ENCODE measurements at regions not wholly inside any gene's neighbourhood (a gene's known extent, or its start where the extent isn't known, plus 50 kb on each side); places are given as distances from the start of the nearest gene placed in this dataset.

DNA sequence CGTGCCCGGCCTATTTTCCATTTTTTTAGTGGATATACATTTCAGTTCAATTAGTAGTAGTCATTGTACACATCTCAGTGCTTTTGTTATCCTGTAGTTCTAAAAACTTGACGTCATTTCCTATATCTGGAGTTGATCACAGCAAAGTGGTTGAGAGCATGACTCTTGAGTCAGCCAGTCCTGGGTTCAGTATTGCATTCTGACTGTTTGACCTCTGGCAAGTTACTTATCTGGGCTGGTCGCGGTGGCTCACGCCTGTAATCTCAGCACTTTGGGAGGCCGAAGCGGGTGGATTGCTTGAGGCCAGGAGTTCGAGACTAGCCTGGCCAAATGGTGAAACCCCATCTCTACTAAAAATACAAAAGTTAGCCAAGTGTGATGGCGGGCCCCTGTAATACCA is 50.4 kb upstream of the PPM1B start:
- no peak overlapping the region for H3K4me2 ChIP-seq (ENCODE audit: insufficient read depth, insufficient read length, low read length)
- H3K79me1 ChIP-seq (ENCODE audit: insufficient read depth, low read depth, low read length, poor library complexity, severe bottlenecking) = no peaks in the 10 kb centered on the region
- H2BK15ac ChIP-seq (ENCODE audit: low read depth, low read length) = no peak overlapping the region
- no peaks in the 10 kb centered on the region for H3K27me3 ChIP-seq (ENCODE audit: insufficient read depth, low read length)
- no peak overlapping the region for H2BK5ac ChIP-seq (ENCODE audit: insufficient read length, low read length)
- no peak overlapping the region for H3K23ac ChIP-seq (ENCODE audit: insufficient read length, low read depth, low read length)
- no peak overlapping the region for H3K4me3 Mint-ChIP-seq
- no peak overlapping the region for H3K4ac ChIP-seq (ENCODE audit: low read depth, low read length)
- H4K20me1 ChIP-seq (ENCODE audit: control insufficient read depth, insufficient read depth, insufficient read length) = no peaks in the 10 kb centered on the region
- TF ChIP-seq, protein P1, sequence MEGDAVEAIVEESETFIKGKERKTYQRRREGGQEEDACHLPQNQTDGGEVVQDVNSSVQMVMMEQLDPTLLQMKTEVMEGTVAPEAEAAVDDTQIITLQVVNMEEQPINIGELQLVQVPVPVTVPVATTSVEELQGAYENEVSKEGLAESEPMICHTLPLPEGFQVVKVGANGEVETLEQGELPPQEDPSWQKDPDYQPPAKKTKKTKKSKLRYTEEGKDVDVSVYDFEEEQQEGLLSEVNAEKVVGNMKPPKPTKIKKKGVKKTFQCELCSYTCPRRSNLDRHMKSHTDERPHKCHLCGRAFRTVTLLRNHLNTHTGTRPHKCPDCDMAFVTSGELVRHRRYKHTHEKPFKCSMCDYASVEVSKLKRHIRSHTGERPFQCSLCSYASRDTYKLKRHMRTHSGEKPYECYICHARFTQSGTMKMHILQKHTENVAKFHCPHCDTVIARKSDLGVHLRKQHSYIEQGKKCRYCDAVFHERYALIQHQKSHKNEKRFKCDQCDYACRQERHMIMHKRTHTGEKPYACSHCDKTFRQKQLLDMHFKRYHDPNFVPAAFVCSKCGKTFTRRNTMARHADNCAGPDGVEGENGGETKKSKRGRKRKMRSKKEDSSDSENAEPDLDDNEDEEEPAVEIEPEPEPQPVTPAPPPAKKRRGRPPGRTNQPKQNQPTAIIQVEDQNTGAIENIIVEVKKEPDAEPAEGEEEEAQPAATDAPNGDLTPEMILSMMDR (conservative IDR thresholded peaks at IDR 0.05) = no peak
- no peaks in the 10 kb centered on the region; a peak in 1 of 5 replicates for H3K9me3 Mint-ChIP-seq
- H3K9ac ChIP-seq (ENCODE audit: extremely low read depth, insufficient read length, low read length) = no peak overlapping the region
- no peak overlapping the region for H3K27ac Mint-ChIP-seq
- no peak overlapping the region for H2AFZ ChIP-seq (ENCODE audit: low read length)
- no peak overlapping the region for H2BK120ac ChIP-seq (ENCODE audit: low read depth, low read length, poor library complexity, severe bottlenecking)
- no peak for DNase-seq
- no CpG with 5 or more reads among the region's 10 CpGs for WGBS (ENCODE audit: extremely low coverage, insufficient read length, low lambda C conversion rate)
- no peaks in the 10 kb centered on the region for H3K9me3 ChIP-seq (ENCODE audit: control insufficient read depth, low read depth, low read length)
- no peaks in the 10 kb centered on the region for H3K79me2 ChIP-seq (ENCODE audit: insufficient read depth, low read length)
- H3K56ac ChIP-seq (ENCODE audit: insufficient read length, low read depth, low read length) = no peak overlapping the region
- no peak overlapping the region for H2BK20ac ChIP-seq (ENCODE audit: low read depth, low read length, poor library complexity, severe bottlenecking)
- H2BK12ac ChIP-seq (ENCODE audit: insufficient read length, low read depth, low read length) = no peak overlapping the region
- H3K36me3 Mint-ChIP-seq (ENCODE audit: insufficient read depth in 1 of 3, low read depth in 3 of 3) = no peaks in the 10 kb centered on the region
- H4K91ac ChIP-seq (ENCODE audit: insufficient read length, low read depth, low read length) = no peak overlapping the region
- H4K5ac ChIP-seq (ENCODE audit: insufficient read length, low read depth, low read length) = no peak overlapping the region
- no peak overlapping the region for H3T11ph ChIP-seq (ENCODE audit: low read length)
- no peaks in the 10 kb centered on the region for H3K23me2 ChIP-seq (ENCODE audit: insufficient read length, low read depth, low read length, poor library complexity, severe bottlenecking)
- no peak overlapping the region for H3K18ac ChIP-seq (ENCODE audit: insufficient read length, low read depth, low read length)
- no peaks in the 10 kb centered on the region; the same call in 1 of the 2 replicates for H3K4me1 ChIP-seq (ENCODE audit: insufficient read depth, low read length)
- H3K27me3 Mint-ChIP-seq (ENCODE audit: low read depth) = no peaks in the 10 kb centered on the region
- H4K8ac ChIP-seq (replicated peaks; ENCODE audit: insufficient read length, low read depth, low read length) = no peak overlapping the region
- peaks cover 2 to 3% of the 10 kb centered on the region in 2 experiments; a peak in 1 of 4 replicates for H3K4me1 Mint-ChIP-seq
- no peak overlapping the region for H2AK5ac ChIP-seq (ENCODE audit: insufficient read length, low read length)
- no peak overlapping the region for H3K14ac ChIP-seq (ENCODE audit: insufficient read depth, low read length)
- no peak overlapping the region for H3K27ac ChIP-seq (ENCODE audit: insufficient read length, low read depth, low read length)
